NCI-H2196 treated with DMSO at 0.1 percent for 48 hours (cell line): ENCODE measurements at regions not wholly inside any gene's neighbourhood (a gene's known extent, or its start where the extent isn't known, plus 50 kb on each side); places are given as distances from the start of the nearest gene placed in this dataset.

Experiments
- DNase-seq: peaks from one replicate; lab custom pipeline; 2025; ENCODE audit not compliant: unreplicated experiment; lab: John Stamatoyannopoulos, UW

GRCh38 chr2:48135797-48136196 lies 178.7 kb upstream of the FOXN2 start:
- no peak for DNase-seq

- no peak for DNase-seq
Measured at GRCh38 chr2:48137829-48138228, 176.7 kb upstream of the FOXN2 start.

GRCh38 chr2:48138898-48139297 lies 175.6 kb upstream of the FOXN2 start:
- no peak for DNase-seq

- DNase-seq = no peak
Measured at GRCh38 chr2:48140586-48140985, 173.9 kb upstream of the FOXN2 start.

GRCh38 chr2:48144777-48145176 lies 169.7 kb upstream of the FOXN2 start:
- DNase-seq = no peak

GRCh38 chr2:48145845-48146452 lies 168.5 kb upstream of the FOXN2 start:
- DNase-seq = no peak

- DNase-seq = no peak
Measured at GRCh38 chr2:48146552-48146951, 167.9 kb upstream of the FOXN2 start.

- DNase-seq = no peak
Measured at GRCh38 chr2:48147719-48148118, 166.8 kb upstream of the FOXN2 start.

GRCh38 chr2:48148841-48149430 lies 165.5 kb upstream of the FOXN2 start:
- no peak for DNase-seq

GRCh38 chr2:48157150-48157549 lies 157.3 kb upstream of the FOXN2 start:
- DNase-seq = no peak

GRCh38 chr2:48161628-48162027 lies 152.9 kb upstream of the FOXN2 start:
- DNase-seq = no peak

- no peak for DNase-seq
Measured at GRCh38 chr2:48162742-48163141, 151.7 kb upstream of the FOXN2 start.

- DNase-seq = no peak
Measured at GRCh38 chr2:48165070-48165753, 149.3 kb upstream of the FOXN2 start.

GRCh38 chr2:48169141-48169592 lies 145.3 kb upstream of the FOXN2 start:
- no peak for DNase-seq

GRCh38 chr2:48170281-48170680 lies 144.2 kb upstream of the FOXN2 start:
- no peak for DNase-seq

GRCh38 chr2:48173141-48173540 lies 141.3 kb upstream of the FOXN2 start:
- no peak for DNase-seq

- no peak for DNase-seq
Measured at GRCh38 chr2:48174503-48174902, 140.0 kb upstream of the FOXN2 start.

GRCh38 chr2:48175254-48175653 lies 139.2 kb upstream of the FOXN2 start:
- DNase-seq = no peak

- DNase-seq = no peak
Measured at GRCh38 chr2:48175656-48176055, 138.8 kb upstream of the FOXN2 start.

- no peak for DNase-seq
Measured at GRCh38 chr2:48176876-48177275, 137.6 kb upstream of the FOXN2 start.

GRCh38 chr2:48178611-48179010 lies 135.9 kb upstream of the FOXN2 start:
- no peak for DNase-seq

GRCh38 chr2:48180557-48180956 lies 133.9 kb upstream of the FOXN2 start:
- DNase-seq = no peak
